ENCODE measurements at regions not wholly inside any gene's neighbourhood (a gene's known extent, or its start where the extent isn't known, plus 50 kb on each side); places are given as distances from the start of the nearest gene placed in this dataset.
"Not testable (repeated sequence)": the region's sequence is repeated elsewhere in the genome, so short reads cannot be mapped to it uniquely, and the experiment has no call there.

DNA sequence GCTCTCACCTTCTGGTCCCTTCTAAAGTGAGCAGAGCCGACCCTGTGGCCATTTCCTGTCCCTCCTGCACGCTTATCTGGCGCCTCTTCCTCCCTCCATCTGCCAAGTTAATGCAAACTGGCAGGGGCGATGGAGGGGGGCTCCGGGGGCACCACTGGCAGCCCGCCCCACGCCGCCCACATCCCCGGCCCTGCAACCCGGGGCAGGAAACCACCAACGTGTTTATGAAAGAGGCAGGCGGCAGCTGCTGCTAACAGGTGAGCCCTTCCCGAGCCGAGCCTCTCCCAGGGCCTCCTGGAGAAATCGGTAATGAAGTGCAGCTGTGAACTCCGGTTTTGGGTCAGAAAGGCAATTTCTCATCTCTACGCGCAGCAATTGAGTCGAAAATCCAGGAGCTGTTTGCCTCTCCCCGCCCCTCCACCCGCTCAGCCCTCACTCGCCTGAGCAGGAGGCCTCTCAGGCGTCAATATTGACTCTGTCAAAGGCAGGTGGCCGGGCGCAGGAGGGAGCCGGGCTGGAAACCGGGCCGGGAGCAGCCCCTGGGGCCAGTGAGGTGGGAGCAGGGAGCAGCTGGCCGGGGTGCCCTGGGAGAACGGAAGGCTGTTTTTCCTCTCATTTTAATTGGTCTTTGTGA, 164.4 kb upstream of the GSE1 start:
- Mint-ChIP-seq H3K27ac (ENCODE audit: unreplicated experiment) (no peak overlapping the region), H3K36me3 (ENCODE audit: low read depth, unreplicated experiment) (no peaks in the 10 kb centered on the region), H3K4me1 (ENCODE audit: low read depth, unreplicated experiment) (no peaks in the 10 kb centered on the region), H3K4me3 (ENCODE audit: unreplicated experiment) (no peak overlapping the region), H3K9me3 (ENCODE audit: unreplicated experiment) (no peaks in the 10 kb centered on the region), H3K27me3 (ENCODE audit: low read depth, unreplicated experiment) (peaks cover 29% of the 10 kb centered on the region)
- peaks cover 4% of the 10 kb centered on the region for H3K4me1 ChIP-seq (ENCODE audit: insufficient read depth, low read length)
- H3K4me2 ChIP-seq (ENCODE audit: low read length), result no peak overlapping the region
- H4K20me1 ChIP-seq (ENCODE audit: insufficient read depth, low read length), result peaks cover 79% of the 10 kb centered on the region
- H3K9me3 ChIP-seq (ENCODE audit: insufficient read depth, low read depth, low read length), result no peaks in the 10 kb centered on the region
- FAIRE-seq (no peak), DNase-seq (ENCODE audit: low read depth) (no peak)
- no peak overlapping the region for H3K9ac ChIP-seq (ENCODE audit: low read length)
- no peaks in the 10 kb centered on the region for H3K36me3 ChIP-seq (ENCODE audit: insufficient read depth, low read length)
- H3K4me3 ChIP-seq (ENCODE audit: insufficient read depth, low read depth, low read length), result no peak overlapping the region
- H2AFZ ChIP-seq (ENCODE audit: low read depth, low read length), result no peak overlapping the region
- H3K27me3 ChIP-seq (ENCODE audit: insufficient read depth, low read length), result peaks cover 4% of the 10 kb centered on the region
- no peaks in the 10 kb centered on the region for H3K79me2 ChIP-seq (ENCODE audit: insufficient read depth, low read length)
- TF ChIP-seq EZH2 (IDR thresholded peaks at IDR 0.05; ENCODE audit: insufficient read depth, low read length) (no peak), CTCF (IDR thresholded peaks at IDR 0.05; ENCODE audit: insufficient read depth, low read depth, low read length) (no peak)
- H3K27ac ChIP-seq (ENCODE audit: low read depth, low read length), result no peak overlapping the region

GRCh38 chr16:85449191-85449884, 163.8 kb upstream of the GSE1 start:
- DNase-seq (ENCODE audit: low read depth) (no peak), FAIRE-seq (no peak)
- Histone ChIP-seq H3K79me2 (ENCODE audit: insufficient read depth, low read length) (no peaks in the 10 kb centered on the region), H3K4me2 (ENCODE audit: low read length) (no peak overlapping the region), H3K9ac (ENCODE audit: low read length) (no peak overlapping the region), H3K9me3 (ENCODE audit: insufficient read depth, low read depth, low read length) (no peaks in the 10 kb centered on the region), H3K27me3 (ENCODE audit: insufficient read depth, low read length) (peaks cover 4% of the 10 kb centered on the region), H3K4me3 (ENCODE audit: insufficient read depth, low read depth, low read length) (no peak overlapping the region), H4K20me1 (ENCODE audit: insufficient read depth, low read length) (peaks cover 80% of the 10 kb centered on the region), H3K36me3 (ENCODE audit: insufficient read depth, low read length) (no peaks in the 10 kb centered on the region), H3K27ac (ENCODE audit: low read depth, low read length) (no peak overlapping the region), H2AFZ (ENCODE audit: low read depth, low read length) (no peak overlapping the region), H3K4me1 (ENCODE audit: insufficient read depth, low read length) (peaks cover 4% of the 10 kb centered on the region)
- no peak overlapping the region for H3K27ac Mint-ChIP-seq (ENCODE audit: unreplicated experiment)
- H3K27me3 Mint-ChIP-seq (ENCODE audit: low read depth, unreplicated experiment), result peaks cover 31% of the 10 kb centered on the region
- H3K9me3 Mint-ChIP-seq (ENCODE audit: unreplicated experiment), result no peaks in the 10 kb centered on the region
- TF ChIP-seq EZH2 (IDR thresholded peaks at IDR 0.05; ENCODE audit: insufficient read depth, low read length), result no peak
- no peak for TF ChIP-seq CTCF (IDR thresholded peaks at IDR 0.05; ENCODE audit: insufficient read depth, low read depth, low read length)
- no peak overlapping the region for H3K4me3 Mint-ChIP-seq (ENCODE audit: unreplicated experiment)
- H3K4me1 Mint-ChIP-seq (ENCODE audit: low read depth, unreplicated experiment), result no peaks in the 10 kb centered on the region
- H3K36me3 Mint-ChIP-seq (ENCODE audit: low read depth, unreplicated experiment), result no peaks in the 10 kb centered on the region

GRCh38 chr16:85449885-85450245, 163.3 kb upstream of the GSE1 start:
- DNase-seq (ENCODE audit: low read depth) (no peak), FAIRE-seq (no peak)
- H3K4me3 Mint-ChIP-seq (ENCODE audit: unreplicated experiment), result no peak overlapping the region
- Histone ChIP-seq H3K9ac (ENCODE audit: low read length) (no peak overlapping the region), H2AFZ (ENCODE audit: low read depth, low read length) (no peak overlapping the region), H3K9me3 (ENCODE audit: insufficient read depth, low read depth, low read length) (no peaks in the 10 kb centered on the region), H3K27me3 (ENCODE audit: insufficient read depth, low read length) (peaks cover 4% of the 10 kb centered on the region), H3K4me2 (ENCODE audit: low read length) (no peak overlapping the region), H3K4me3 (ENCODE audit: insufficient read depth, low read depth, low read length) (no peak overlapping the region), H4K20me1 (ENCODE audit: insufficient read depth, low read length) (peaks cover 80% of the 10 kb centered on the region), H3K27ac (ENCODE audit: low read depth, low read length) (no peak overlapping the region), H3K36me3 (ENCODE audit: insufficient read depth, low read length) (no peaks in the 10 kb centered on the region), H3K4me1 (ENCODE audit: insufficient read depth, low read length) (peaks cover 4% of the 10 kb centered on the region), H3K79me2 (ENCODE audit: insufficient read depth, low read length) (no peaks in the 10 kb centered on the region)
- no peaks in the 10 kb centered on the region for H3K4me1 Mint-ChIP-seq (ENCODE audit: low read depth, unreplicated experiment)
- TF ChIP-seq CTCF (IDR thresholded peaks at IDR 0.05; ENCODE audit: insufficient read depth, low read depth, low read length) (no peak), EZH2 (IDR thresholded peaks at IDR 0.05; ENCODE audit: insufficient read depth, low read length) (no peak)
- no peak overlapping the region for H3K27ac Mint-ChIP-seq (ENCODE audit: unreplicated experiment)
- no peaks in the 10 kb centered on the region for H3K36me3 Mint-ChIP-seq (ENCODE audit: low read depth, unreplicated experiment)
- no peaks in the 10 kb centered on the region for H3K9me3 Mint-ChIP-seq (ENCODE audit: unreplicated experiment)
- H3K27me3 Mint-ChIP-seq (ENCODE audit: low read depth, unreplicated experiment), result peaks cover 36% of the 10 kb centered on the region

DNA sequence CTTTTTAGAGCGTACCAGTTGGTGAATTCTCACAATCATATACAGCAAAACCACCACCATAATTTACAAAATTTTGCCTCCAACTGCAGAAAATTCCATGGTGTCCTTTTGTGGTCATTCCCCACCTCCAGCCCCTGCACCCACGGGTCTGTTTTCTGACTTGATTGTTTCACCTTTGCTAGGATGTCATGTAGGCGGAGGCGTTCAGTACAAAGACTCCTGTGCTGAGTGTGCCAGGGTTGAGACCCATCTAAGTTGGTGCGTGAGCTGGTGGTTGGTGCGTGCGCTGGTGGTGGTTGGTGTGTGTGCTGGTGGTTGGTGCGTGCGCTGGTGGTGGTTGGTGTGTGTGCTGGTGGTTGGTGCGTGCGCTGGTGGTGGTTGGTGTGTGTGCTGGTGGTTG, 162.0 kb upstream of the GSE1 start:
- H3K4me1 ChIP-seq (ENCODE audit: insufficient read depth, low read length); H3K79me2 ChIP-seq (ENCODE audit: insufficient read depth, low read length); H3K4me3 ChIP-seq (ENCODE audit: insufficient read depth, low read depth, low read length); H3K36me3 ChIP-seq (ENCODE audit: insufficient read depth, low read length); H3K9me3 ChIP-seq (ENCODE audit: insufficient read depth, low read depth, low read length); H3K27ac ChIP-seq (ENCODE audit: low read depth, low read length); H3K27ac Mint-ChIP-seq (ENCODE audit: unreplicated experiment); FAIRE-seq; H3K4me2 ChIP-seq (ENCODE audit: low read length); H3K27me3 ChIP-seq (ENCODE audit: insufficient read depth, low read length); H3K36me3 Mint-ChIP-seq (ENCODE audit: low read depth, unreplicated experiment); H3K4me1 Mint-ChIP-seq (ENCODE audit: low read depth, unreplicated experiment); H3K9ac ChIP-seq (ENCODE audit: low read length); H3K9me3 Mint-ChIP-seq (ENCODE audit: unreplicated experiment); H3K4me3 Mint-ChIP-seq (ENCODE audit: unreplicated experiment); DNase-seq (ENCODE audit: low read depth); H2AFZ ChIP-seq (ENCODE audit: low read depth, low read length): not testable (repeated sequence)
- H3K27me3 Mint-ChIP-seq (ENCODE audit: low read depth, unreplicated experiment), result peaks cover 43% of the 10 kb centered on the region
- H4K20me1 ChIP-seq (ENCODE audit: insufficient read depth, low read length), result peaks cover 80% of the 10 kb centered on the region
